ENCODE measurements at regions not wholly inside any gene's neighbourhood (a gene's known extent, or its start where the extent isn't known, plus 50 kb on each side); places are given as distances from the start of the nearest gene placed in this dataset.

GRCh38 chr6:12363651-12364381, 73.7 kb downstream of the EDN1 start:
- TF ChIP-seq RELA (CRISPR knock-in tag; IDR thresholded peaks at IDR 0.05; ENCODE audit: borderline replicate concordance) = no peak
- 0 out of 2 replicates have a peak, but pooled peaks have one; percentile 31 for TF ChIP-seq GABPB1 (CRISPR knock-in tag; IDR thresholded peaks at IDR 0.05)
- ATAC-seq (no peak), DNase-seq (ENCODE audit: low spot score) (no peak)
- no peak overlapping the region for H3K27ac Mint-ChIP-seq
- ChIA-PET POLR2A (no interaction called here), CTCF (no interaction called here)
- no peaks in the 10 kb centered on the region; the same call in 1 of the 2 replicates for H3K27me3 Mint-ChIP-seq (ENCODE audit: low read depth)
- no peaks in the 10 kb centered on the region for H3K36me3 Mint-ChIP-seq
- H3K9me3 Mint-ChIP-seq = peaks cover 8% of the 10 kb centered on the region
- H3K4me3 Mint-ChIP-seq = no peak overlapping the region
- H3K4me1 Mint-ChIP-seq = peaks cover 11% of the 10 kb centered on the region

DNA sequence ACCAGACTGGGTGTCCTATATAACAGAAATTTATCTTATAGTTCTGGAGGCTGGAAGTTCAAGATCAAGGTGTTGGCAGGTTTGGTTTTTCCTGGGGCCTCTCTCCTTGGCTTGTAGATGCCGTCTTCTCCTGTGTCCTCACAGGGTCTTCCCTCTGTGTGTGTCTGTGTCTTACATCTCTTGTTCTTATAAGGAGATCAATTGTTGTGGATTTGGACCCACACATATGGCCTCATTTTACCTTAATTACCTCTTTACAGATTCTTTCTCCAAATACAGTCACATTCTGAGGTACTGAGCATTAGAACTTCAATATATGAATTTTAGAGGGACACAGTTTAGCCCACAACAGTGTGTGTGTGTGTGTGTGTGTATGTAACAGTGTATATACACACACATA, 74.5 kb downstream of the EDN1 start:
- DNase-seq (ENCODE audit: low spot score) (no peak), ATAC-seq (no peak)
- Mint-ChIP-seq H3K4me3 (no peak overlapping the region), H3K9me3 (peaks cover 8% of the 10 kb centered on the region), H3K27ac (no peak overlapping the region), H3K27me3 (ENCODE audit: low read depth) (no peaks in the 10 kb centered on the region; the same call in 1 of the 2 replicates), H3K36me3 (no peaks in the 10 kb centered on the region), H3K4me1 (peaks cover 11% of the 10 kb centered on the region)
- TF ChIP-seq ZNF219 (CRISPR knock-in tag; IDR thresholded peaks at IDR 0.05; ENCODE audit: borderline replicate concordance) (no peak), ESRRA (CRISPR knock-in tag; IDR thresholded peaks at IDR 0.05; ENCODE audit: borderline replicate concordance) (no peak), NFATC4 (CRISPR knock-in tag; IDR thresholded peaks at IDR 0.05) (no peak), ZNF416 (CRISPR knock-in tag; IDR thresholded peaks at IDR 0.05) (no peak), NFE2L1 (CRISPR knock-in tag; IDR thresholded peaks at IDR 0.05) (no peak), TCF7 (CRISPR knock-in tag; IDR thresholded peaks at IDR 0.05; ENCODE audit: low read depth) (no peak), TP53 (CRISPR knock-in tag; IDR thresholded peaks at IDR 0.05) (no peak), ATF2 (CRISPR knock-in tag; IDR thresholded peaks at IDR 0.05; ENCODE audit: borderline replicate concordance, low read depth) (no peak), NR3C1 (CRISPR knock-in tag; conservative IDR thresholded peaks at IDR 0.05; ENCODE audit: low read depth) (no peak), JAZF1 (CRISPR knock-in tag; IDR thresholded peaks at IDR 0.05) (no peak)
- TF ChIP-seq, protein P1, sequence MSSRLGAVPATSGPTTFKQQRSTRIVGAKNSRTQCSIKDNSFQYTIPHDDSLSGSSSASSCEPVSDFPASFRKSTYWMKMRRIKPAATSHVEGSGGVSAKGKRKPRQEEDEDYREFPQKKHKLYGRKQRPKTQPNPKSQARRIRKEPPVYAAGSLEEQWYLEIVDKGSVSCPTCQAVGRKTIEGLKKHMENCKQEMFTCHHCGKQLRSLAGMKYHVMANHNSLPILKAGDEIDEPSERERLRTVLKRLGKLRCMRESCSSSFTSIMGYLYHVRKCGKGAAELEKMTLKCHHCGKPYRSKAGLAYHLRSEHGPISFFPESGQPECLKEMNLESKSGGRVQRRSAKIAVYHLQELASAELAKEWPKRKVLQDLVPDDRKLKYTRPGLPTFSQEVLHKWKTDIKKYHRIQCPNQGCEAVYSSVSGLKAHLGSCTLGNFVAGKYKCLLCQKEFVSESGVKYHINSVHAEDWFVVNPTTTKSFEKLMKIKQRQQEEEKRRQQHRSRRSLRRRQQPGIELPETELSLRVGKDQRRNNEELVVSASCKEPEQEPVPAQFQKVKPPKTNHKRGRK (CRISPR knock-in tag; IDR thresholded peaks at IDR 0.05; ENCODE audit: borderline replicate concordance) = no peak
- TF ChIP-seq, protein P2, sequence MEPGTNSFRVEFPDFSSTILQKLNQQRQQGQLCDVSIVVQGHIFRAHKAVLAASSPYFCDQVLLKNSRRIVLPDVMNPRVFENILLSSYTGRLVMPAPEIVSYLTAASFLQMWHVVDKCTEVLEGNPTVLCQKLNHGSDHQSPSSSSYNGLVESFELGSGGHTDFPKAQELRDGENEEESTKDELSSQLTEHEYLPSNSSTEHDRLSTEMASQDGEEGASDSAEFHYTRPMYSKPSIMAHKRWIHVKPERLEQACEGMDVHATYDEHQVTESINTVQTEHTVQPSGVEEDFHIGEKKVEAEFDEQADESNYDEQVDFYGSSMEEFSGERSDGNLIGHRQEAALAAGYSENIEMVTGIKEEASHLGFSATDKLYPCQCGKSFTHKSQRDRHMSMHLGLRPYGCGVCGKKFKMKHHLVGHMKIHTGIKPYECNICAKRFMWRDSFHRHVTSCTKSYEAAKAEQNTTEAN (CRISPR knock-in tag; IDR thresholded peaks at IDR 0.05) = no peak
- TF ChIP-seq, protein P3, sequence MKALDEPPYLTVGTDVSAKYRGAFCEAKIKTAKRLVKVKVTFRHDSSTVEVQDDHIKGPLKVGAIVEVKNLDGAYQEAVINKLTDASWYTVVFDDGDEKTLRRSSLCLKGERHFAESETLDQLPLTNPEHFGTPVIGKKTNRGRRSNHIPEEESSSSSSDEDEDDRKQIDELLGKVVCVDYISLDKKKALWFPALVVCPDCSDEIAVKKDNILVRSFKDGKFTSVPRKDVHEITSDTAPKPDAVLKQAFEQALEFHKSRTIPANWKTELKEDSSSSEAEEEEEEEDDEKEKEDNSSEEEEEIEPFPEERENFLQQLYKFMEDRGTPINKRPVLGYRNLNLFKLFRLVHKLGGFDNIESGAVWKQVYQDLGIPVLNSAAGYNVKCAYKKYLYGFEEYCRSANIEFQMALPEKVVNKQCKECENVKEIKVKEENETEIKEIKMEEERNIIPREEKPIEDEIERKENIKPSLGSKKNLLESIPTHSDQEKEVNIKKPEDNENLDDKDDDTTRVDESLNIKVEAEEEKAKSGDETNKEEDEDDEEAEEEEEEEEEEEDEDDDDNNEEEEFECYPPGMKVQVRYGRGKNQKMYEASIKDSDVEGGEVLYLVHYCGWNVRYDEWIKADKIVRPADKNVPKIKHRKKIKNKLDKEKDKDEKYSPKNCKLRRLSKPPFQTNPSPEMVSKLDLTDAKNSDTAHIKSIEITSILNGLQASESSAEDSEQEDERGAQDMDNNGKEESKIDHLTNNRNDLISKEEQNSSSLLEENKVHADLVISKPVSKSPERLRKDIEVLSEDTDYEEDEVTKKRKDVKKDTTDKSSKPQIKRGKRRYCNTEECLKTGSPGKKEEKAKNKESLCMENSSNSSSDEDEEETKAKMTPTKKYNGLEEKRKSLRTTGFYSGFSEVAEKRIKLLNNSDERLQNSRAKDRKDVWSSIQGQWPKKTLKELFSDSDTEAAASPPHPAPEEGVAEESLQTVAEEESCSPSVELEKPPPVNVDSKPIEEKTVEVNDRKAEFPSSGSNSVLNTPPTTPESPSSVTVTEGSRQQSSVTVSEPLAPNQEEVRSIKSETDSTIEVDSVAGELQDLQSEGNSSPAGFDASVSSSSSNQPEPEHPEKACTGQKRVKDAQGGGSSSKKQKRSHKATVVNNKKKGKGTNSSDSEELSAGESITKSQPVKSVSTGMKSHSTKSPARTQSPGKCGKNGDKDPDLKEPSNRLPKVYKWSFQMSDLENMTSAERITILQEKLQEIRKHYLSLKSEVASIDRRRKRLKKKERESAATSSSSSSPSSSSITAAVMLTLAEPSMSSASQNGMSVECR (CRISPR knock-in tag; IDR thresholded peaks at IDR 0.05; ENCODE audit: borderline replicate concordance) = no peak
- ChIA-PET POLR2A (no interaction called here), CTCF (no interaction called here)
